ENCODE measurements at regions not wholly inside any gene's neighbourhood (a gene's known extent, or its start where the extent isn't known, plus 50 kb on each side); places are given as distances from the start of the nearest gene placed in this dataset.

GRCh38 chr7:142308918-142309317, 51.1 kb upstream of the PRSS58 start:
- Histone ChIP-seq H3K36me3 (ENCODE audit: control insufficient read depth, insufficient read depth, low read length) (no peaks in the 10 kb centered on the region), H3K4me1 (ENCODE audit: control insufficient read depth, extremely low read depth, insufficient read depth, low read length) (no peaks in the 10 kb centered on the region), H3K4me3 (replicated peaks in 1 of 4; ENCODE audit: control extremely low read depth in 1 of 4, insufficient read depth in 1 of 4, low read depth in 3 of 4, low read length in 4 of 4) (no peak overlapping the region), H3K9me3 (ENCODE audit: control insufficient read depth, insufficient read depth, low read depth, low read length) (no peaks in the 10 kb centered on the region), H2AFZ (ENCODE audit: low read length) (no peak overlapping the region), H3K4me2 (ENCODE audit: extremely low read depth, insufficient read depth, low read length) (no peak overlapping the region), H4K20me1 (ENCODE audit: control insufficient read depth, extremely low read depth, insufficient read depth, low read length) (no peaks in the 10 kb centered on the region), H3K9ac (ENCODE audit: insufficient read depth, low read length) (no peak overlapping the region), H3K79me2 (ENCODE audit: control insufficient read depth, insufficient read depth, low read length) (no peaks in the 10 kb centered on the region), H3K27me3 (ENCODE audit: control insufficient read depth, insufficient read depth, low read length) (no peaks in the 10 kb centered on the region), H3K27ac (ENCODE audit: insufficient read depth, low read length) (no peak overlapping the region)
- no peak for DNase-seq (ENCODE audit: low read depth in 2 of 2)
- TF ChIP-seq EZH2 (IDR thresholded peaks at IDR 0.05; ENCODE audit: low read length, missing control alignments) (no peak), CTCF (conservative IDR thresholded peaks at IDR 0.05 in 1 of 2, IDR thresholded peaks at IDR 0.05 in 1 of 2; ENCODE audit: low read depth in 1 of 2, low read length in 2 of 2) (no peak)

GRCh38 chr7:142308326-142308725, 50.5 kb upstream of the PRSS58 start:
- Histone ChIP-seq H3K4me1 (ENCODE audit: control insufficient read depth, extremely low read depth, insufficient read depth, low read length) (no peaks in the 10 kb centered on the region), H3K79me2 (ENCODE audit: control insufficient read depth, insufficient read depth, low read length) (no peaks in the 10 kb centered on the region), H3K27ac (ENCODE audit: insufficient read depth, low read length) (no peak overlapping the region), H3K27me3 (ENCODE audit: control insufficient read depth, insufficient read depth, low read length) (no peaks in the 10 kb centered on the region), H3K4me3 (replicated peaks in 1 of 4; ENCODE audit: control extremely low read depth in 1 of 4, insufficient read depth in 1 of 4, low read depth in 3 of 4, low read length in 4 of 4) (no peak overlapping the region), H2AFZ (ENCODE audit: low read length) (no peak overlapping the region), H3K4me2 (ENCODE audit: extremely low read depth, insufficient read depth, low read length) (no peak overlapping the region), H4K20me1 (ENCODE audit: control insufficient read depth, extremely low read depth, insufficient read depth, low read length) (no peaks in the 10 kb centered on the region), H3K9me3 (ENCODE audit: control insufficient read depth, insufficient read depth, low read depth, low read length) (no peaks in the 10 kb centered on the region), H3K9ac (ENCODE audit: insufficient read depth, low read length) (no peak overlapping the region), H3K36me3 (ENCODE audit: control insufficient read depth, insufficient read depth, low read length) (no peaks in the 10 kb centered on the region)
- TF ChIP-seq CTCF (conservative IDR thresholded peaks at IDR 0.05 in 1 of 2, IDR thresholded peaks at IDR 0.05 in 1 of 2; ENCODE audit: low read depth in 1 of 2, low read length in 2 of 2), result no peak
- TF ChIP-seq EZH2 (IDR thresholded peaks at IDR 0.05; ENCODE audit: low read length, missing control alignments), result no peak
- no peak for DNase-seq (ENCODE audit: low read depth in 2 of 2)
